GM12892 (cell line): ENCODE measurements at regions not wholly inside any gene's neighbourhood (a gene's known extent, or its start where the extent isn't known, plus 50 kb on each side); places are given as distances from the start of the nearest gene placed in this dataset.

Experiments
- DNase-seq: peaks from one replicate; pipeline ENCODE4 v3.0.0; 2011; ENCODE audit not compliant: insufficient read length
- FAIRE-seq: peaks from 2 replicates; lab custom pipeline; 2011; peaks lifted over from hg19 to GRCh38; lab: Jason Lieb, UNC
- POLR2A ChIP-seq: IDR thresholded peaks from 2 replicates; pipeline ENCODE4 v1.6.1; 2011; ENCODE audit warnings: low read depth, low read length, control low read depth
- POLR2AphosphoS5 ChIP-seq: IDR thresholded peaks from 2 replicates; pipeline ENCODE4 v1.6.1; 2011; ENCODE audit warnings: low read depth, low read length, control low read depth
- TAF1 ChIP-seq: IDR thresholded peaks from 2 replicates; pipeline ENCODE4 v1.6.1; 2011; ENCODE audit warnings: low read depth, mild to moderate bottlenecking, control low read depth, low read length, borderline replicate concordance

DNA sequence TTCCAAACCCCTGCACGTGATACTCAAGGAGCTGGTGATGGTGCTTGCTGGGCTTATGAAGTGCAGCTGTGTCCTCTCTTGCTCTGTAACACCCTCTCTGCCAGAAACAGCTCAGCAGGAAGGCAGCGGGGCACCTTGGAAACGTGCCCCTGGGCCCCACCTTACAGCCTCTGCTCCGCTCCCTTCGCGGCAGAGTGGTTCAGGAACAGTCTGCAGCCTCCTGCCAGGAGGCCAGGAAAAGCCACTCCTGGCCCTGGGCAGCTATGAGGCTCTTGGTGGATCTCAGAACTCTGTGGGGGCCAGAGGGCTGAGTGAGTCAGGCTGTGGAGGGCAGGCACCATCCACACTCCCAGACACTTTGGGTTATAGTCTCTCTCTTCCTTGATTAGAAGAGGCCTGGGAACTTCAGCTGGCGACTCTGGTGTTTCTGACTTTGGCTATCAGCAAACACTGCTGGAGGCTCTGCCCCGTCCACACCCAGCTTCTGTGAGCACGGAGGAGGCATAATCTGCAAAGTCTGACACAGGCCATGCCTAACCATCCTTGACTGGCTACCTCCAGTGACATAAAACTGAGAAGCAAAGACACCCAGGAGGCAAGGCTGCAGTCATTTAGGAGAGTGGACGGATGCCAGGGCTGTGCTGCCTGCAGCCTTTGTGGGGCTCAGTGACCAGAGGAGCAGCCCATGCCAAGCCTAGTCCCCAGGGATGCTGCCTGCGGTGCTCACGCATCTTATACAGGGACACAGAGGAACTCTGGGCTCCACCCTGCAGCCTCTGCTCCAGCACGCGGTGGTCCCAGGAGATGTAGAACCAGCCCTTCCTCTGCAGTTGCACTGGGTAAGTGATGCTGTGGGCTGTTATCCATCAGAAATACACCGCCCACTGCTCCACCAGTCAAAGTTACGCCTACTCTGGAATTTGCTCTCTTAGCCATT lies 65.3 kb downstream of the METRNL start:
- TF ChIP-seq POLR2AphosphoS5 (no peak), TAF1 (no peak), POLR2A (no peak)
- DNase-seq: no peak

GRCh38 chr17:83145358-83145738 lies 65.9 kb downstream of the METRNL start:
- TF ChIP-seq POLR2A (no peak), POLR2AphosphoS5 (no peak), TAF1 (no peak)
- DNase-seq: no peak
- no peak for FAIRE-seq

More for the DNA sequence above, 65.3 kb downstream of the METRNL start:
- FAIRE-seq: no peak

- DNase-seq: no peak
- FAIRE-seq: no peak
- TF ChIP-seq POLR2A (no peak), TAF1 (no peak), POLR2AphosphoS5 (no peak)
These were observed 66.4 kb downstream of the METRNL start for GRCh38 chr17:83145831-83146230.

DNA sequence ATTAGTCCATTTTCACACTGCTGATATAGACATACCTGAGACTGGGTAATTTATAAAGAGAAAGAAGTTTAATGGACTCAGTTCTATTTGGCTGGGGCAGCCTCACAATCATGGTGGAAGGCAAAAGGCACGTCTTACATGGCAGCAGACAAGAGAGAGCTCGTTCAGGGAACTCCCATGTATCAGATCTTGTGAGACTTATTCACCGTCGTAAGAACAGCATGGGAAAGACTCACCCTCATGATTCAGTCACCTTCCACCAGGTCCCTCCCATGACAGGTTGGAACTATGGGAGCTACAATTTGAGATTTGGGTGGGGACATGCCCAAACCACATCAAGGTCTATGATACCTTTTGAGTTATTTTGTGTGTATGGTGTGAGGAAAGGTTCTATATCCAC lies 66.9 kb downstream of the METRNL start:
- no peak for DNase-seq
- FAIRE-seq: no peak
- TF ChIP-seq TAF1: no peak

DNA sequence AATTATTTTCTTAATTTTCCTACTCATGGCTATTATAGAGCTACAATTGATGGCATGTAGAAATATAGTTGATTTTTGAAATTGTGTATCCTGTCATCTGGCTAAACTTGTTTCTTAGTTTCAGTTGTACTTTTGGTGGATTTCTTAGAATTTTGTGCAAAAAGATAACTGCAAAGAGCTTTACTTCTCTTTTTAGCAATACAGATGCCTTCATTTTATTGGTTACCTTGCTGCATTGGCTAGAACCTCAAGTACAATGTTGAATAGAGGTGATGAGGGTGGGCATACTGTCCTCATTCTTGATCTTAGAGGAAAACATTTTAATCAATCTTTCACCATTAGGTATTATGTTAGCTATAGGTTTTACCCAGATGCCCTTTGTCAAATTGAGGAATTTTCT lies 67.9 kb downstream of the METRNL start:
- FAIRE-seq (no peak), DNase-seq (no peak)
- TF ChIP-seq POLR2A (no peak), TAF1 (no peak), POLR2AphosphoS5 (no peak)

- TF ChIP-seq POLR2AphosphoS5: no peak
- no peak for TF ChIP-seq POLR2A
- no peak for TF ChIP-seq TAF1
- FAIRE-seq: no peak
- DNase-seq: no peak
These were observed 69.1 kb downstream of the METRNL start for GRCh38 chr17:83148317-83149028.

GRCh38 chr17:83149029-83149725 lies 69.8 kb downstream of the METRNL start:
- DNase-seq: no peak
- FAIRE-seq: no peak
- TF ChIP-seq POLR2A (no peak), POLR2AphosphoS5 (no peak), TAF1 (no peak)

DNA sequence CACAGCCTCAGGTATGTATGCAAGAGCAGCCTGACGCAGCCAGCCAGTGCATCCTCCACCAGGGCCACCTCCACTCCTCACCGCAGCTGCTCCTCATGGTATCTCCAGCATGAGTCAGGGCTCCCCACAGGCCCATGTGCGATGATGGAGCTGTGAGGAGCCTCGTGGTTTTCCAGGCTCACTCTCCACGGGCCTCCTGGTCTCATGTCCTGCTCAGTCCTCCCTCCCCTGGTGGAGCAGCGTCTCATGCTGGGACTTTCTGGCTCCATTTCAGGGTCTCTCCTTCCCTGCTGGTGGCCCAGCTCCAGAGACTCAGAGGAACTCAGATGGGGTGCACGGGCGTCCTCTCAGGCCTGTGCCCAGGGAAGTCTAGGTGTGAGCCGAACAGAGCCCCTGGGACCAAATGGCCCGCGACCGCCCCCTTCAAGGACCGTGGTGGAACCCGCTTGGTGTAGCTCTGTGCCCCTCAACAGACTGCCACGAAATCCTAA lies 70.4 kb downstream of the METRNL start:
- FAIRE-seq (no peak), DNase-seq (no peak)
- no peak for TF ChIP-seq TAF1
- no peak for TF ChIP-seq POLR2A
- TF ChIP-seq POLR2AphosphoS5: no peak

GRCh38 chr17:83150369-83151055 lies 71.1 kb downstream of the METRNL start:
- TF ChIP-seq POLR2AphosphoS5 (no peak), POLR2A (no peak), TAF1 (no peak)
- DNase-seq: no peak
- no peak for FAIRE-seq

GRCh38 chr17:83151056-83151441 lies 71.6 kb downstream of the METRNL start:
- no peak for TF ChIP-seq POLR2AphosphoS5
- no peak for TF ChIP-seq POLR2A
- TF ChIP-seq TAF1: no peak

More at GRCh38 chr17:83151056-83151441, 71.6 kb downstream of the METRNL start:
- DNase-seq (no peak), FAIRE-seq (no peak)
